Psoas muscle (tissue), 7 donors: ENCODE measurements at regions not wholly inside any gene's neighbourhood (a gene's known extent, or its start where the extent isn't known, plus 50 kb on each side); places are given as distances from the start of the nearest gene placed in this dataset.
"Not testable (repeated sequence)": the region's sequence is repeated elsewhere in the genome, so short reads cannot be mapped to it uniquely, and the experiment has no call there.

ENCODE experiments used
- ATAC-seq, 4 donors: fragments of 200-7000 bp; cut with Tn5 transposase; one replicate each; pipeline ENCODE4 v1.9.1; 2020; ENCODE audit warnings: moderate library complexity in 3 of 4, mild to moderate bottlenecking in 2 of 4
- DNase-seq, 2 donors: peaks; one replicate each; pipeline ENCODE4 v3.0.0-alpha.2; 2020
- H3K27ac ChIP-seq: fragments of 200-600 bp; one replicate; pipeline ENCODE4 v1.8.0; 2022
- H3K27me3 ChIP-seq, 3 donors: fragments of 200-600 bp in 1 of 3; one replicate each; pipeline versions ENCODE4 v1.6.1 to v1.8.0; 2013 to 2022; ENCODE audit warnings: low read length in 2 of 3, mild to moderate bottlenecking in 2 of 3, moderate library complexity in 1 of 3; ENCODE audit not compliant: insufficient read depth in 3 of 3
- H3K36me3 ChIP-seq, 2 donors: fragments of 200-600 bp in 1 of 2; one replicate each; pipeline versions ENCODE4 v1.6.1 to v1.8.0; 2013 to 2022; ENCODE audit warnings: low read depth in 1 of 2, mild to moderate bottlenecking in 1 of 2, moderate library complexity in 1 of 2; ENCODE audit not compliant: insufficient read depth in 1 of 2
- H3K4me1 ChIP-seq: fragments of 200-600 bp; one replicate; pipeline ENCODE4 v1.8.0; 2022
- H3K4me3 ChIP-seq: fragments of 200-600 bp; one replicate; pipeline ENCODE4 v1.8.0; 2022; ENCODE audit warnings: mild to moderate bottlenecking
- H3K9me3 ChIP-seq: fragments of 200-600 bp; one replicate; pipeline ENCODE4 v1.8.0; 2022
- CTCF ChIP-seq: fragments of 200-600 bp; IDR thresholded peaks from one replicate; pipeline ENCODE4 v1.8.0; 2022; ENCODE audit warnings: antibody characterized with exemption
- WGBS, 3 donors: extraction: QIAGEN DNeasy Blood & Tissue Kit; methylation state at CpG; one replicate each; pipeline versions ENCODE4 v1.1.6 to v1.1.7; 2013; 5-methylcytosine and 5-hydroxymethylcytosine counted together
- intact Hi-C, 2 donors: fragments of 100-400 bp; cut with DNase I; formaldehyde crosslinking; loops; one replicate each; pipeline versions ENCODE4 v1.11.0 to v1.14.2; 2022
- donor health status: healthy with polysubstance abuse.
- donor health status: DM: no; HTN: no; CAD: no; lungs with moderate emphysema.
- donor health status: Bipolar disorder and iron deficiency.
- donor health status: healthy.
- donor health status: DM: yes; HTN: yes; CAD: no.
- donor health status: DM: no; HTN: no; CAD: no.
- donor health status: DM: yes; HTN: yes; CAD: no.

- H3K36me3 ChIP-seq = no peaks in the 10 kb centered on the region
- no peak overlapping the region for H3K4me3 ChIP-seq
- H3K4me1 ChIP-seq = no peaks in the 10 kb centered on the region
- no peak for DNase-seq
- H3K9me3 ChIP-seq = peaks cover 4% of the 10 kb centered on the region
- intact Hi-C loops = no loop called here
- no peak overlapping the region for H3K27ac ChIP-seq
- no peaks in the 10 kb centered on the region for H3K27me3 ChIP-seq
- 33 to 65% (median 43%) methylated on average over 2 of the region's 2 CpGs for WGBS, 3 donors
- ATAC-seq = no peak
- no peak for TF ChIP-seq CTCF
These were observed 576.9 kb downstream of the BNC2 start for GRCh38 chr9:16293610-16294009.

- no peaks in the 10 kb centered on the region for H3K27me3 ChIP-seq
- TF ChIP-seq CTCF = no peak
- DNase-seq (no peak), ATAC-seq (no peak)
- no peaks in the 10 kb centered on the region for H3K36me3 ChIP-seq
- H3K27ac ChIP-seq = no peak overlapping the region
- no peaks in the 10 kb centered on the region for H3K4me1 ChIP-seq
- H3K4me3 ChIP-seq = no peak overlapping the region
- intact Hi-C loops = no loop called here
- peaks cover 4% of the 10 kb centered on the region for H3K9me3 ChIP-seq
- WGBS, 3 donors = 29 to 50% (median 41%) methylated on average over 7 of the region's 7 CpGs
These were observed 576.2 kb downstream of the BNC2 start for GRCh38 chr9:16294133-16294770.

GRCh38 chr9:16294940-16295339, 575.5 kb downstream of the BNC2 start:
- DNase-seq, intact Hi-C loops, ATAC-seq, H3K27me3 ChIP-seq, H3K27ac ChIP-seq, H3K4me3 ChIP-seq, H3K9me3 ChIP-seq, H3K4me1 ChIP-seq, H3K36me3 ChIP-seq: not testable (repeated sequence)
- 41 to 56% (median 41%) methylated on average over 5 of the region's 5 CpGs for WGBS, 3 donors

GRCh38 chr9:16299368-16299767, 571.1 kb downstream of the BNC2 start:
- H3K9me3 ChIP-seq, intact Hi-C loops, H3K4me1 ChIP-seq, H3K36me3 ChIP-seq, H3K4me3 ChIP-seq, H3K27ac ChIP-seq, H3K27me3 ChIP-seq, ATAC-seq, DNase-seq: not testable (repeated sequence)
- WGBS, 3 donors = 87 to 91% (median 90%) methylated on average over 3 of the region's 3 CpGs

- Histone ChIP-seq H3K36me3 (no peaks in the 10 kb centered on the region), H3K27ac (no peak overlapping the region), H3K4me1 (no peaks in the 10 kb centered on the region), H3K4me3 (no peak overlapping the region), H3K9me3 (peaks cover under 1% of the 10 kb centered on the region), H3K27me3 (no peaks in the 10 kb centered on the region)
- intact Hi-C loops = no loop called here
- no peak for TF ChIP-seq CTCF
- ATAC-seq = no peak
- WGBS, 3 donors = 85 to 92% (median 86%) methylated on average over 6 of the region's 6 CpGs
- no peak for DNase-seq
These were observed 567.0 kb downstream of the BNC2 start for GRCh38 chr9:16303506-16303905.

- DNase-seq = no peak
- Histone ChIP-seq H3K4me1 (no peaks in the 10 kb centered on the region), H3K27me3 (peaks cover 0 to 5% (median 0%) of the 10 kb centered on the region in 3 donors), H3K36me3 (no peaks in the 10 kb centered on the region), H3K4me3 (no peak overlapping the region), H3K9me3 (no peaks in the 10 kb centered on the region), H3K27ac (no peak overlapping the region)
- ATAC-seq = no peak
- 69 to 75% (median 69%) methylated on average over 3 of the region's 3 CpGs for WGBS, 3 donors
- intact Hi-C loops = no loop called here
- TF ChIP-seq CTCF = no peak
These were observed 566.2 kb downstream of the BNC2 start for GRCh38 chr9:16304301-16304700.
